AG10803 (cell line): ENCODE measurements at regions not wholly inside any gene's neighbourhood (a gene's known extent, or its start where the extent isn't known, plus 50 kb on each side); places are given as distances from the start of the nearest gene placed in this dataset.

Source experiments
- DNase-seq: peaks from one replicate; pipeline ENCODE4 v3.0.0; 2010; ENCODE audit warnings: low read depth
- H3K4me3 ChIP-seq: 2 replicates; pipeline ENCODE4 v1.5.1; 2011; ENCODE audit warnings: mild to moderate bottlenecking, low read length, control low read depth
- TF ChIP-seq, protein P1 (sequence below): conservative IDR thresholded peaks from 2 replicates; pipeline ENCODE4 v1.5.1; 2011; ENCODE audit warnings: mild to moderate bottlenecking, low read length, control low read depth, inconsistent platforms

DNA sequence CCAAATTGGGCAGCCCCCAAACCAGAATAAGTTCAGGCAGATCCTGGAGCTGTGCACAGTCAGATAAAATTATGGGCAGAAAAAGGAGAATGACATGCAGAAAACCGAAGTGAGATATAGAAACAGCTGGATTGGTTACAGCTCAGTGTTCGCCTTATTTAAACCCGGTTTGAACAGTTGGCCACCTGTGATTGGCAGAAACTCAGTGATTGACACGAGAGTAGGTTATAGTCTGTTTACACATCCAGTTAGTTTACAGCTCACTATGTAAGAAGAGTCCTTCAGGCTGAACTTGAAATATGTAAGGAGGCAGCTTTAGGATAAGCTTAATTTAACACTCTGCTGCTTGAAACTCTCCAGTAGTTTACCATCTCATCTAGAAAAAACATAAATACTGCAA is 271.6 kb upstream of the ARRDC4 start:
- no peak overlapping the region for H3K4me3 ChIP-seq
- TF ChIP-seq, protein P1, sequence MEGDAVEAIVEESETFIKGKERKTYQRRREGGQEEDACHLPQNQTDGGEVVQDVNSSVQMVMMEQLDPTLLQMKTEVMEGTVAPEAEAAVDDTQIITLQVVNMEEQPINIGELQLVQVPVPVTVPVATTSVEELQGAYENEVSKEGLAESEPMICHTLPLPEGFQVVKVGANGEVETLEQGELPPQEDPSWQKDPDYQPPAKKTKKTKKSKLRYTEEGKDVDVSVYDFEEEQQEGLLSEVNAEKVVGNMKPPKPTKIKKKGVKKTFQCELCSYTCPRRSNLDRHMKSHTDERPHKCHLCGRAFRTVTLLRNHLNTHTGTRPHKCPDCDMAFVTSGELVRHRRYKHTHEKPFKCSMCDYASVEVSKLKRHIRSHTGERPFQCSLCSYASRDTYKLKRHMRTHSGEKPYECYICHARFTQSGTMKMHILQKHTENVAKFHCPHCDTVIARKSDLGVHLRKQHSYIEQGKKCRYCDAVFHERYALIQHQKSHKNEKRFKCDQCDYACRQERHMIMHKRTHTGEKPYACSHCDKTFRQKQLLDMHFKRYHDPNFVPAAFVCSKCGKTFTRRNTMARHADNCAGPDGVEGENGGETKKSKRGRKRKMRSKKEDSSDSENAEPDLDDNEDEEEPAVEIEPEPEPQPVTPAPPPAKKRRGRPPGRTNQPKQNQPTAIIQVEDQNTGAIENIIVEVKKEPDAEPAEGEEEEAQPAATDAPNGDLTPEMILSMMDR = no peak
- no peak for DNase-seq

DNA sequence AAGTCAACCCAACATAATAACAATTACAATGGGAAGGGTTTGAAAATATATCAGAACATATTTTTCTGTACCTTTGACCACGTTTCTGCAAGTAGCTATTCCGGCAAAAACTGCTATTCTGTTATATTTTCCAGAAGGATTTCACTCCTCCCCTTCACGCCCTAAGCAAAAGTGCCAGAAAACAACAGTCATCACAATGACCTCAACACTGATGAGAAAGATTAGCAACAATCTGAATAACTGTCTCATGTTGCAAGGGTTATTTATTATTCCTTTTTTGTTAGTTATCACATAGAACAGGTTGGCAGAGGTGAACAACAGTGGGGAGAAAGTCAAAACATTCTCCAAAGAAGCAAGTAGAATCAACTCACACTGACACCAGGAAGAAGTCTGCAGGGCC is 269.4 kb upstream of the ARRDC4 start:
- no peak for DNase-seq
- TF ChIP-seq, protein P1 = no peak
- H3K4me3 ChIP-seq = no peak overlapping the region

DNA sequence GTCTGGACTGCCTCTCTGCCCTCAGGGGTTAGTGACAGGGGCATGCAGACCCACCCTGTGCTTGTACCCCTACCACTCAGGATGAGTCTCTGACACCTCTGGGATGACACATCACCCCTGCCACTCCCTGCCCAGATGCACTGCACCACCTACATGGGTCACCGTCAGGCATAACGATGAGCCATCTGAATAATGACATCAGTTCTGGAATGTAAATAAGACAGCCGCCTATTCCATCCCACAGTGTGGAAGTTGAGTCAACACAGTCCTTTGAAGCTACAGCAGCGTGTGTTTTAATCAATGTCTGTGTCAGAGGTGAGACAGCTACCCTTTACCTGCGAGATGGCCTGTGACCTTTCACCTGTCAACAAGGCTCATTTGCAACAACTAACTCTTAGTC is 268.7 kb upstream of the ARRDC4 start:
- TF ChIP-seq, protein P1 = no peak
- no peak overlapping the region for H3K4me3 ChIP-seq
- no peak for DNase-seq

DNA sequence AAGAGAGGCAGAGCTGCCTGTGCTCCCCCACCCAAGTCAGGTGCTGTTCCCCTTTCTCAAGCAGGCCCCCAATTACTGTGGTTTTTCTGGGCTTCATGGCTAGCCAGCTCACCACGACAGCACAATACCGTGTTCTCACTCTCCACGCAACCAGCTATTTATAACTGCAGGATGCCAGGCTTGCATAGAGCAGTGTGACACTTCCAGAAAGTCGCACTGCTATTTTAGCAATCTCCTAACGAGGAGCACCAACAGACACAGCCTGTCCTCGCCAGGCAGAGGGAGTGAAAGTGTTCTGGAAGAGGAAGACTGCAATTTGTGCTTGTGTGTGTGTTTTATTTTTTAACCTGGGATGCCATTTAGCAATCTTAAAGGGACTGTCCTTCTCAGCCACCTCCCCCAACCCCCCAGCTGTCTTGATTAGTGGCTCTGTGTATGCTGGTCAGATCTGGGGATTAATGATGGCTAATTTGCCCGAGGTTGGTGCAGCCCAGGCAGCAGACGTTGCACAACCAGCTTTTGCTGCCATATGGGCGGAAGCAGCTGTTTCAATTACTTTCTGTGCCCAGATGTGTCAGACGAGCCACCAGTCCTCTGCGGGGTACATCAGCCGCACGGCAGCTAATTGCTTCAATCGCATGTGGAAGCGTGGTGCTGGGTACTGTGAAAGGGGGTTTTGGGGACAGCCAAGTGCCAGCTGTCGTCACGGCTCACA is 268.0 kb upstream of the ARRDC4 start:
- no peak overlapping the region for H3K4me3 ChIP-seq
- TF ChIP-seq, protein P1 = no peak
- DNase-seq = no peak

DNA sequence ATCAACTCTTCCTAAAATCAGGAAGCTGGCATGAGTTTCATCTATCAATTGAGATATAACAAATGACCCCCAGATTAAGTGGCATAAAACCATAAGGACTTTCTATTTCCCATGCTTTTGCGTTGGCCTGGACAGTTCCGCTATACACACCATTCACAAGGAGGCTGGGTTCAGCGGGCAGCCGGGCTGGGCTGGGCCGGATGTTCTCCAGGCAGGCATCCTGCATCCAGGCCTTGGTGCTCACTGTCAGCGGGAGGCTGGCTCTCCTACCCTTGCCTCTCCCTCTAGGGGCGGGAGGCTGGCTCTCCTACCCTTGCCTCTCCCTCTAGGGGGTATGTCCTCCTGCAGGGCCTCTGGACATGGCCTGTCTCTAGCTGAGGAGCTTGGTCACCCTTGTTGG is 266.0 kb upstream of the ARRDC4 start:
- DNase-seq = no peak
- TF ChIP-seq, protein P1 = no peak
- H3K4me3 ChIP-seq = no peak overlapping the region

DNA sequence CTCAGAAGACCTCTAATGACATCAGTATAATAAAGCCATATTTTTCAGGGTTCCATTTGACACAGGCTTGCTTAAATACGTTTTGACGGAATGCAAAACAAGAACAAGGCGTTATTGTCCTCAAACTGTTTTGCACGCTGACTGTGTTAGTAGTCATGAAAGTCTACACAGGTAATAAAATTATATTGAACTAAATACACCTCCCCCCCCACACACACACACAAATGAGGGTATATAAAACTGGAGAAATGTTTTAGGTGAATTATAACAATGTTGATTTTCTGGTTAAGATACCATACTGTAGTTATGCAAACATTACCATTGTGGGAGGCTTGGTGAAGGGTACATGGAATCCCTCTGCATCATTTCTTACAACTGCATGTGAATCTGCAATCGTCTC is 257.1 kb upstream of the ARRDC4 start:
- TF ChIP-seq, protein P1 = no peak
- DNase-seq = no peak
- H3K4me3 ChIP-seq = no peak overlapping the region

DNA sequence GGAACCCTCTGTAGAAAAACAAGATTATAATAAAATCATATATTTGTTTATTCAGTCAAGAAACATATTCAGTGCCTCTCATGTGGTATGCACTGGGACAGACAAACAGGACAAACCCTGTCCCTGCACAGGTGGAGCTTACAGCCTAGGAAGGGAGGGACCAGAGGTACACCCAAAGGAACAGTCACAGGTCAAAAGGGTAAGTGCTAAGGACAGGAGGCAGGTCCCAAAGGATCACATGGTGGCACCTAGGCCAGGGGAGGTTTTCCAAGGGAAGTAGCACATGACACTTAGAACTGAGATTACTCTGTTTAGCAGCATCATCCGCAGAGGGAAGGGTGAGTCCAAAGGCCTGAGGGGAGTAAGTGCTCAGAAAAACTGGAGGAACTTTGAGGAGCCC is 254.4 kb upstream of the ARRDC4 start:
- TF ChIP-seq, protein P1 = no peak
- no peak for DNase-seq
- no peak overlapping the region for H3K4me3 ChIP-seq
